ENCODE measurements at regions not wholly inside any gene's neighbourhood (a gene's known extent, or its start where the extent isn't known, plus 50 kb on each side); places are given as distances from the start of the nearest gene placed in this dataset.

GRCh38 chr19:28307963-28308362, 905.0 kb downstream of the UQCRFS1 start:
- TF ChIP-seq POLR2A (IDR thresholded peaks at IDR 0.05) (no peak), CTCF (IDR thresholded peaks at IDR 0.05 in 4 of 5, conservative IDR thresholded peaks at IDR 0.05 in 1 of 5) (no peak)

Data from gastrocnemius medialis (tissue), 4 donors.